Middle frontal gyrus (tissue), 1 donor: ENCODE measurements at regions not wholly inside any gene's neighbourhood (a gene's known extent, or its start where the extent isn't known, plus 50 kb on each side); places are given as distances from the start of the nearest gene placed in this dataset.
"Not testable (repeated sequence)": the region's sequence is repeated elsewhere in the genome, so short reads cannot be mapped to it uniquely, and the experiment has no call there.

Source experiments
- DNase-seq: peaks from one replicate; pipeline ENCODE4 v3.0.0-alpha.2; 2015; ENCODE audit warnings: low spot score; ENCODE audit errors: extremely low spot score

DNA sequence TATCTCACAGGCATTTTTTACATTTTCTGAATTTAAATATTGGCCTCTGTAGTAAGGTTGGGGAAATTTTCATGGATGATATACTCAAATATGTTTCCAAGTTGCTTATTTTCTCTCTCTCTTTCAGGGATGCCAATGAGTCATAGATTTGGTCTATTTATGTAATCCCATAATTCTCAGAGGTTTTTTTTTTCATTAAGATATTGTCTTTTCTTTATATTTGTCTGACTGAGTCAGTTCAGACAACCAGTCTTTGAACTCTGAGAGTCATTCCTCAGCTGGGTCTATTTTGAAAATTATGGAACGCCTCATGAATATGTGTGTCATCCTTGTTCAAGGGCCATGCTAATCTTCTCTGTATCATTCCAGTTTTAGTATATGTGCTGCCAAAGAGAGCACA is 223.2 kb downstream of the PCSK1 start:
- DNase-seq, result no peak

GRCh38 chr5:96207420-96207819 is 225.6 kb downstream of the PCSK1 start:
- DNase-seq, result no peak

GRCh38 chr5:96203761-96204160 is 229.3 kb downstream of the PCSK1 start:
- no peak for DNase-seq

DNA sequence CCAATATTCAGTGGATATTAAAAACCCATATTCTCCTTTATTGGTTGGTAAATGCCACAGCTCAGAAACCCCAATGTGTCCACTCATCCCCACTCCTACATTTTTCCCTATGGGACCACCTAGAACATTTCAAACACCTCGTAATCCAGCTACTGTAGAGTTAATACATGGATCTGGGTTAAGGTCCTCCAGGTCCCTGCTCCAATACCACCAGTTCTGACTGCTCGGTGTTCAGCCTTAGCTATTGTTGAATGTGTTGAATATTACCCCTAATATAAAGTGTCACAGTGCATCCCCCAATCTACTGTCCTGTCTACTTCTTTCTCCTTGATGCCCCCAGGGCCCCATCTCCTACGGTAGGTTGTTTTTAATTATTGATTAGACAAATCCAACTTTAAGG is 231.5 kb downstream of the PCSK1 start:
- DNase-seq, result no peak

DNA sequence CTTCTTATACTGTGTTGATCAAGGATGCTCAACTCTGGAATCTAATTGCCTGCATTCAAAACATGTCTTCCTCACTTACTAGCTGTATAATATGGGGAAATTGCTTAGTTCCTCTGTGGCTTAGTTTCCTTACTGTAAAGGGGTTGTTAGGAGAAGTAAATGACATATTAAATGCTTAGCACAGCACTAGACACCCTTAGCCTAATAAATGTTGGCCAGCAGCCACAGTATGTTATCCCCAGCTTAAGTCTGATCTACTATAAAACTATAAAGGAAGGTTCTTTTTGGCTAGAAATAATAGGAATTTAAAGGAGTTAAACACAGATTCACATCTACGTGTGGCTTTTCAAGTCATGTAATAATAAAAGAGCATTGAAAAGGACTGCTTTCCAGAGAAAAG is 232.4 kb downstream of the PCSK1 start:
- DNase-seq, result no peak

- DNase-seq, result no peak
These were observed 233.3 kb downstream of the PCSK1 start for GRCh38 chr5:96199713-96200183.

DNA sequence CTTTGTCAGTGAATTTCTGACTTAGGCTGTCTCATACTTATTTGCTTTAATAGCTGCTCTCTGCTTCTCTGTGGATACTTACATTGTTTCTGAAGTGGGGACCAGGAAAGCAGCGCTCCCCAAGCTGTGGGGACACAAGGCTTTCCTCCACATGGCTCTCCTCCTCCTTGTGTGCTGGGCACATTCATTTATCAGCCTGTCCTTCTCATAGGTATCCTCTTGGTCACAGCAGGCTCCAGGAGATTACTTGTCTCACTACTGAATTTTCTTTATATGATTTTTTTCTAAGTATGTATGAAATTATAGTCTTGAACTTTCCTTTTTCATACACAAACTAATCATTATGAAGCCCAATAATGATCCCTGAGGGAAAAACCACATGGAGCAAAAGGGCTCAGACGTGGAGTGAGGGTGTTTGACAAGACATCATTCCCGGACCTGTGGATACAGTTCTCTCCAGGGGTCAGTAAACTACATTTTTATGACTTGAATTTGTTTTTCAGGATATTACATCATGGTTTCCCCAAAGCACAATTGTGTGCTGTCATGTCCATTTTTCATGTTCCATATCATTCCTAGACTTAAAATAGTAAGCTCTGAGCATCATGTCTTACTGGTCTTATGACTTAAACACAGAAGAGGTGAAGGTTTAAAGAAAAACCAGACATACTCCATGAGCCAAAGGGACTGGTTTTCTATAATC is 234.5 kb downstream of the PCSK1 start:
- DNase-seq, result no peak

- DNase-seq, result not testable (repeated sequence)
These were observed 235.3 kb downstream of the PCSK1 start for GRCh38 chr5:96197767-96198166.

DNA sequence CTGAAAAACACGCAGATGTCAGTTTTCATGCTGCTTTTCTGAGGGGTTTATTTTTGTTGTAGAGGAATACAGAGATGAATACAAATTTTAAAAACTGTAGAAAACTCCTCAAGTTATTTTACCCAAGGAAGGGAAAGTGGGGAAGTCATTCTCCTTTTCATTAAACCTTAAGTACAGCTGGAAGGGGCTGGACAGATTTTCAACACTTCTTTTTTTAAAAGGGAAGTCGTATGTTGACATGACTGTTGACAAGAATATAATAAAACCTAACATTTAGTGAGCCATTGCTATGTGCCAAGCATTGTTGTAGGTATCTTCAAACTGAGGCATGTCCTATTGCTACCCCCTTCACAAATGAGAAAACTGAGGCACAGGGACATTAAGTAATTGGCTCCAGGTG is 235.7 kb upstream of the ELL2 start:
- DNase-seq, result no peak

DNA sequence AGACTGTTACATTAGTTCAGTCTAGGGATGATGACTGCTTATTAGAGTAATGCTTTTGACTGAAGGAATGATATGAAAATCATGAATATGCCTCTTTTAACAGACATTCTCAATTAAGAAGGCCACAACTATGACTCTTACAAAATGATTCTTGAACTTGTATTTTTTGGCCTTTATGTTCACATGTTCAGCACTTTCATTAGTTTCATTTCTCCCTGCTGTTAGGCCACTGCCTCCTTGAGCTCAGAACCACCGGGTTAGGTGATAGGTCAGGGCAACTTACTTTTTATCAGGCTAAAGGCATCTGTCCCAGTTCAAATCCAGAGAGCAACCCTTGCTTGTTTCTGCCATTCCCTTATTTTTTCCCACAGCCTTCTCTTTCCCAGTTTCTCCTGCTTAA is 235.2 kb upstream of the ELL2 start:
- no peak for DNase-seq

DNA sequence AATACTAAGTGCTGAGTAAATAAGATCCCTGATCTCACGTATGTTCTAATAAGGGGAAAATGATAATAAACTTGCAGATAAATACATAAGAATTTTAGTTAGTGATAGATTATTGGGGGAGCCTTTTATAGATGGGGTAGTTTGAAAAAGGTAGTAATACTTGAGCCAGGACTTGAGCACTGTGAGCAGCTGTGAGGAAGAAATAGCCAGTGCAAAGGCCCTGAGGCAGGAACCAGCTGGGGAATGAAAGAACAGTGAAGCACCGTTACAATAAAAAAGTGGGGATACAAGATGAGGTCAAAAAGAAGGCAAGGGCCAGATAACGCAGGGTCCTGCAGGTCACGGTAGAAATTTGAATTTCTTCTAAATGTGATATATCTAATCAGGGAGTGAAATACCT is 234.8 kb upstream of the ELL2 start:
- DNase-seq, result no peak

GRCh38 chr5:96195123-96195522 is 233.5 kb upstream of the ELL2 start:
- no peak for DNase-seq

DNA sequence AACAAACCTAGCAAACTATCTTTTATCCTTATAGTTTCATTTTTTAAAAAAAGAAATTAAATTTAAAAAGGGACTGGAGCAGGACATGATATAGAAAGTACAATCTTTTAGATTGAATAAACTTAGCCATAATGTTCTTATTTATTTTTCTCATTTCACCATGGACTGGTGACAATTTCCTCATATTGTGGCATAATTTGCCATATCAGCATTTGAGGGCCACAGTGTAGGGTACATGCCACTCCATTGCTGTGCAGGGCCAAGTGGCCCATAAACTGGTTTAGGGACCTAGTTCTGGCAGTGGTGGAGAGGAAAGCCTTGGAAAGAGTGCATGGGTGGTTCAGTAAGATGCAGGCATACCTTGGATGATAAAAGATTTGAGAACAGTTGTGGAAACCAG is 232.9 kb upstream of the ELL2 start:
- no peak for DNase-seq

GRCh38 chr5:96193946-96194345 is 232.3 kb upstream of the ELL2 start:
- no peak for DNase-seq

GRCh38 chr5:96189987-96190386 is 228.3 kb upstream of the ELL2 start:
- no peak for DNase-seq

DNA sequence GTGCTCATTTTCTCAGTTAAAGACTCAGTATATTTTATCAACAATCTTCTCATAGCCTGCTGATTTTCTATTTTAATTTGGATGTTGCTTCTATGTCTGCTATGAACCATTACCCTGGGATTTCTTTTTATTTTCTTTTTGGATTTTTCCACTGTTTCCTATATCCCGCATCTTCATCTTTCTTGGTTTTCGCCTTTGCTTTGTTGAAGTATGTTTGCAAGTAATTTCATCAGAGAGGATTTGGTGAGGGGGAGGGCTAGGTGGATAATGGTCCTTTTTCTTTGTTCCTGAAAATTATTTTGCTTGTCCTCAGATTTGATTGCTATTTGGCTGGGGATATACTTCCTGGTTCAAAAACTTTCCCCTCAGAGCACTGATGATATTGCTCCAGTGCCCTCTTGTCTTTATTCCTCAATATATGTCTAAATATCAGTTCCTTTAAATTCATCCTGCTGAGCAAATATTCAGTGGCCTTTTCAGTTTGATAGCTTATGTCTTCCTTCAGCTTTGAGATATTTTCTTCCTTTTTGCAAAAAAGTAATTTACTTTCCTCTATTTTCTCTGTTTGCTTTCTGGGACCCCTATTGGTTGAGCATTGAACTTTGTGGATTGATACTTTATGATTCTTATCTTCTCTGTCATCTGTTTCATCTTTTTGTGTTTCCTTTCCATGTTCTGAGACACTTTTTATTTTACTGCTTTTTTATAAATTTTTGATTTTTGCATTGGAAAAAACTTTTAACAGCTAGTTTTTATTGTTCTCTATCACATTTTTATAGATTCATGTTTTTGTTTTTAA is 227.6 kb upstream of the ELL2 start:
- DNase-seq, result no peak

- DNase-seq, result no peak
These were observed 225.8 kb upstream of the ELL2 start for GRCh38 chr5:96187309-96188027.

DNA sequence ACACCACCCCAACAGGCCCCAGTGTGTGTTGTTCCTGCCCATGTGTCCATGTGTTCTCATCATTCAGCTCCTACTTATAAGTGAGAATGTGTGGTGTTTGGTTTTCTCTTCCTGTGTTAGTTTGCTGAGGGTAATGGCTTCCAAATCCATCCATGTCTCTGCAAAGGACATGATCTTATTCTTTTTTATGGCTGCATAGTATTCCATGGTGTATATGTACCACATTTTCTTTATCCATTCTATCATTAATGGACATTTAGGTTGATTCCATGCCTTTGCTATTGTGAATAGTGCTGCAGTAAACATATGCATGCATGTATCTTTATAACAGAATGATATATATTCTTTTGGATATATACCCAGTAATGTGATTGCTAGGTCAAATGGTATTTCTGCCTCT is 222.9 kb upstream of the ELL2 start:
- DNase-seq, result not testable (repeated sequence)

- no peak for DNase-seq
These were observed 219.2 kb upstream of the ELL2 start for GRCh38 chr5:96180684-96181435.

DNA sequence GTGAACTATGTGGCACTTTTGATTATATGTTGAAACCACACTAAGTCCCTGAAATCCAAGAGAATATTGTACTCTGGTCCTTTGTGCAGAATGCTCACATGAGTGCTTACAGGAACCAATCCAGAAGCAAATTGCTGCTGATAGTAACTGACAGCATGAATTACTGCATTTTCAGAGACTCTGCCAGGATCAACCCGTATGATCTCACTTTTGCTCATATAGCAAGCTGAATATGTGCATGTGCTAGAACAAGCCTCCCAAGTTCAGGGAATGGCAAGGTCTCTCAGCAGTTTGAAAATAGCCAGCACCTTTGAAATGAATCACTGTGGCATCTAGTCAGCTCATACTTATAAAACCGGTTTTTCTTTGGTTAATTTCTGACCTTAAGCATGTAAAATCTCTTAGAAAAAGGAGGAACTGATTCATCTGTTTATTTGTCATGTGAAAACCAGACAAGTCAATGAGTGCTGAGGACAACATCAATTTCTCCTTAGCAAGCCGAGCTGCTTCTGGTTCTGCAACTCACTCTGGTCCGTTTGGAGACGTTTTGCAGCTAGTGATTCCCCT is 215.7 kb upstream of the ELL2 start:
- DNase-seq, result no peak

DNA sequence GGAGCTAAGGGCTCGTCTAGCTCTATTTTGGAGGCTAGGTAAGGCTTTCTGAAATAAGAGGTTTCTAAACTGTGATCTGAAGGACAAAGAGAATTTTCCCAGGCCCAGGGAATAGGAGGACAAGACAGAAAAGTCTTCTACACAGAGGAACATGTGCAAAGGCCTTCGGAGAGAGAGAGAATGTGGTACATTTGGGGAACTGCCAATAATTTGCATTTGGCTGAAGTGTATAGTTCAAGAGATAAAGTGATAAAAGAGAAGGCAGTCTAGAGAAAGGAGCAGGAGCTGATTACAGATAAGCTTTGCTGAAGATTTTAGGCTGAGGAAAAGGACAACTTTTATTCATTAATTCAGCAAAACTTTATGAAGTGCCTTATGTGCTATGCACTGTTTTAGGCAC is 214.4 kb upstream of the ELL2 start:
- no peak for DNase-seq
